Neuronal stem cell (in vitro differentiated cells): ENCODE measurements at regions not wholly inside any gene's neighbourhood (a gene's known extent, or its start where the extent isn't known, plus 50 kb on each side); places are given as distances from the start of the nearest gene placed in this dataset.

Experiments
- DNase-seq: peaks from one replicate; pipeline ENCODE4 v3.0.0-alpha.2; 2013; ENCODE audit warnings: low spot score
- H2AFZ ChIP-seq: one replicate; pipeline ENCODE4 v1.6.1; 2013; ENCODE audit warnings: mild to moderate bottlenecking, low read length, inconsistent platforms
- H2AK5ac ChIP-seq: 2 replicates; pipeline ENCODE4 v1.6.1; 2013; ENCODE audit warnings: low read depth, mild to moderate bottlenecking, inconsistent platforms, low read length, moderate library complexity, mixed read lengths
- H2BK120ac ChIP-seq: 2 replicates; pipeline ENCODE4 v1.6.1; 2013; ENCODE audit warnings: low read depth, mild to moderate bottlenecking, inconsistent platforms, low read length, moderate library complexity, mixed read lengths
- H2BK12ac ChIP-seq: one replicate; pipeline ENCODE4 v1.6.1; 2013; ENCODE audit warnings: low read length, inconsistent platforms
- H2BK15ac ChIP-seq: 2 replicates; pipeline ENCODE4 v1.6.1; 2013; ENCODE audit warnings: mild to moderate bottlenecking, low read length, inconsistent platforms, mixed read lengths
- H2BK5ac ChIP-seq: one replicate; pipeline ENCODE4 v1.6.1; 2013; ENCODE audit warnings: inconsistent platforms, mild to moderate bottlenecking, low read length, moderate library complexity
- H3K14ac ChIP-seq: one replicate; pipeline ENCODE4 v1.6.1; 2013; ENCODE audit warnings: low read length, inconsistent platforms
- H3K18ac ChIP-seq: 2 replicates; pipeline ENCODE4 v1.6.1; 2013; ENCODE audit warnings: low read length, inconsistent platforms
- H3K23ac ChIP-seq: 2 replicates; pipeline ENCODE4 v1.6.1; 2013; ENCODE audit warnings: low read depth, mild to moderate bottlenecking, mixed read lengths, low read length, inconsistent platforms; ENCODE audit not compliant: poor library complexity
- H3K27ac ChIP-seq: replicated peaks from 3 replicates; pipeline ENCODE4 v1.5.1; 2013; ENCODE audit warnings: low read length, inconsistent platforms
- H3K27me3 ChIP-seq, 3 experiments: 2 replicates each; pipeline ENCODE4 v1.6.1; 2013; ENCODE audit warnings: low read length in 3 of 3, mild to moderate bottlenecking in 2 of 3, inconsistent platforms in 1 of 3, low read depth in 1 of 3, mixed read lengths in 1 of 3, moderate library complexity in 1 of 3; ENCODE audit not compliant: control insufficient read depth in 3 of 3, insufficient read depth in 3 of 3
- H3K36me3 ChIP-seq, 2 donors: replicated peaks in 1 of 2; 2 replicates each; pipeline ENCODE4 v1.6.1; 2013; ENCODE audit warnings: low read length in 2 of 2; ENCODE audit not compliant: control insufficient read depth in 2 of 2, insufficient read depth in 2 of 2
- H3K4ac ChIP-seq: 2 replicates; pipeline ENCODE4 v1.6.1; 2013; ENCODE audit warnings: inconsistent platforms, mild to moderate bottlenecking, low read length, moderate library complexity
- H3K4me1 ChIP-seq, 2 donors: 1 replicate in 1 of 2; 2 replicates in 1 of 2; pipeline ENCODE4 v1.6.1; 2013; ENCODE audit warnings: low read length in 2 of 2, low read depth in 1 of 2; ENCODE audit not compliant: control insufficient read depth in 2 of 2, insufficient read depth in 1 of 2
- H3K4me2 ChIP-seq: one replicate; pipeline ENCODE4 v1.6.1; 2013; ENCODE audit warnings: mild to moderate bottlenecking, low read length, inconsistent platforms; ENCODE audit not compliant: insufficient read depth, poor library complexity, severe bottlenecking
- H3K4me3 ChIP-seq, 2 donors: 2 replicates each; pipeline ENCODE4 v1.5.1; 2013; ENCODE audit warnings: low read length in 2 of 2, mild to moderate bottlenecking in 2 of 2, inconsistent platforms in 1 of 2, moderate library complexity in 1 of 2
- H3K79me1 ChIP-seq: one replicate; pipeline ENCODE4 v1.6.1; 2013; ENCODE audit warnings: low read depth, mild to moderate bottlenecking, inconsistent platforms, low read length, moderate library complexity
- H3K9ac ChIP-seq: one replicate; pipeline ENCODE4 v1.6.1; 2013; ENCODE audit warnings: mild to moderate bottlenecking, low read depth, low read length, inconsistent platforms; ENCODE audit not compliant: poor library complexity
- H3K9me3 ChIP-seq, 2 donors: replicated peaks in 1 of 2; 2 replicates each; pipeline versions ENCODE3 to v1.6.1; 2013; ENCODE audit warnings: low read length in 2 of 2, mild to moderate bottlenecking in 2 of 2, inconsistent platforms in 1 of 2, low read depth in 1 of 2, mixed read lengths in 1 of 2, moderate library complexity in 1 of 2; ENCODE audit not compliant: control insufficient read depth in 2 of 2, insufficient read depth in 1 of 2
- H4K8ac ChIP-seq: one replicate; pipeline ENCODE4 v1.6.1; 2013; ENCODE audit warnings: low read depth, mild to moderate bottlenecking, inconsistent platforms, low read length, moderate library complexity
- H4K91ac ChIP-seq: one replicate; pipeline ENCODE4 v1.6.1; 2013; ENCODE audit warnings: low read length, low read depth, mild to moderate bottlenecking, inconsistent platforms; ENCODE audit not compliant: poor library complexity
- WGBS, 2 donors: extraction: QIAGEN DNeasy Blood & Tissue Kit; methylation state at CpG; one replicate each; pipeline ENCODE4 v1.1.7; 2013; ENCODE audit warnings: missing lambda C conversion rate in 2 of 2, mixed read lengths in 1 of 2; ENCODE audit not compliant: insufficient read length in 2 of 2, insufficient replicate concordance in 1 of 2; ENCODE audit errors: extremely low coverage in 2 of 2; 5-methylcytosine and 5-hydroxymethylcytosine counted together

DNA sequence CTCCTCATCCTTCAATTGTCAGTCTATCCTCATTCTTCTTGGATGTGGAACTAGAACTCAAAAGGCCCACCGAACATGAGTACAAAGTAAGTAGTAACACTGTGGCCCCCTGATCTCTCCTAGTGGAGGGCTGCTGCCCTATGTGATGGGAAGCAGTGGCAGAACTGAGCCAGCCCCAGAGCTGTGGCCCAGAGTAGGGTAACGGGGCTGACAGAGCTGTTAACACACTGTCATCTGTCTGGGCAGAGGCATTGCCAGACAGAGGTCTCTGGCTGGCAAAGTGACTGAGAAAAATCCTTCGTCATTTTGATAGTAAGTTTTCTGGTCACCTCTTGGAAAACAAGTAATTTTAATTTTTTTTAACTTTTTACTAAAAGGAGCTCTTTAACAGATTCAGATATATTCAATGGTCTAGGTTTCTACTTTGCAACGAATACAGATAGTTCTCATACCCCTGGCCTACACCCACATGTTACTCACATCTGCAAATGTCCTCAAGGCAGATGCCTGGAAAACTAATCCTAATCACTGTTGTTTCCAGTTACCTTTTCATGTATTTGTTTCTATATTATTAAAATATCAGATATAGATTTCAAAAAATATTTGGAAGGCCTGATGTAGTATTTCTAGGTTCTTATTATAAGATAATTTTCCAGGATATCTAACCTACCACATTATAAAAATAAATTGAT lies 588.7 kb downstream of the CPS1 start:
- Histone ChIP-seq H3K4me1 (no peaks in the 10 kb centered on the region), H4K91ac (no peak overlapping the region), H2AK5ac (no peak overlapping the region), H3K9ac (no peak overlapping the region), H3K79me1 (no peaks in the 10 kb centered on the region), H3K4me3 (no peak overlapping the region), H2BK120ac (no peak overlapping the region), H3K36me3 (no peaks in the 10 kb centered on the region), H3K14ac (no peak overlapping the region), H2AFZ (no peak overlapping the region), H3K27ac (no peak overlapping the region), H3K4ac (no peak overlapping the region), H3K9me3 (no peaks in the 10 kb centered on the region), H2BK5ac (no peak overlapping the region), H3K27me3 (no peaks in the 10 kb centered on the region), H2BK15ac (no peak overlapping the region), H3K4me2 (no peak overlapping the region), H4K8ac (no peak overlapping the region), H3K18ac (no peak overlapping the region), H3K23ac (no peak overlapping the region), H2BK12ac (no peak overlapping the region)
- no CpG with 5 or more reads among the region's 4 CpGs for WGBS, 2 donors
- DNase-seq: no peak

- H3K36me3 ChIP-seq: no peaks in the 10 kb centered on the region
These were observed 593.3 kb downstream of the CPS1 start for GRCh38 chr2:211149731-211150130.

GRCh38 chr2:211157211-211157610 lies 600.8 kb downstream of the CPS1 start:
- no peak overlapping the region for H3K4me2 ChIP-seq
- H3K79me1 ChIP-seq: no peaks in the 10 kb centered on the region
- no peaks in the 10 kb centered on the region for H3K4me1 ChIP-seq
- H2BK120ac ChIP-seq: no peak overlapping the region
- H3K9ac ChIP-seq: no peak overlapping the region
- no peak overlapping the region for H2AK5ac ChIP-seq
- H3K9me3 ChIP-seq: no peaks in the 10 kb centered on the region
- H2BK12ac ChIP-seq: no peak overlapping the region
- H4K8ac ChIP-seq: no peak overlapping the region
- no peak overlapping the region for H2BK5ac ChIP-seq
- no peak overlapping the region for H2BK15ac ChIP-seq
- no peak overlapping the region for H3K14ac ChIP-seq
- H4K91ac ChIP-seq: no peak overlapping the region
- no peaks in the 10 kb centered on the region for H3K36me3 ChIP-seq
- no peak overlapping the region for H3K4me3 ChIP-seq
- H2AFZ ChIP-seq: no peak overlapping the region
- H3K27me3 ChIP-seq: no peaks in the 10 kb centered on the region
- no peak overlapping the region for H3K4ac ChIP-seq
- H3K23ac ChIP-seq: no peak overlapping the region
- H3K27ac ChIP-seq: no peak overlapping the region
- no peak for DNase-seq
- H3K18ac ChIP-seq: no peak overlapping the region

More at GRCh38 chr2:211149731-211150130, 593.3 kb downstream of the CPS1 start:
- Histone ChIP-seq H3K4me2 (no peak overlapping the region), H2AFZ (no peak overlapping the region), H3K23ac (no peak overlapping the region), H3K14ac (no peak overlapping the region), H3K18ac (no peak overlapping the region), H3K4me1 (no peaks in the 10 kb centered on the region), H3K4me3 (no peak overlapping the region), H3K79me1 (no peaks in the 10 kb centered on the region), H4K8ac (no peak overlapping the region), H2BK5ac (no peak overlapping the region), H3K9me3 (no peaks in the 10 kb centered on the region), H3K27ac (no peak overlapping the region), H3K9ac (no peak overlapping the region), H2AK5ac (no peak overlapping the region), H2BK120ac (no peak overlapping the region), H4K91ac (no peak overlapping the region), H2BK12ac (no peak overlapping the region), H3K27me3 (no peaks in the 10 kb centered on the region), H3K4ac (no peak overlapping the region), H2BK15ac (no peak overlapping the region)
- DNase-seq: no peak
- WGBS, 2 donors: no CpG with 5 or more reads among the region's 3 CpGs

GRCh38 chr2:211157856-211158463 lies 601.6 kb downstream of the CPS1 start:
- H2BK15ac ChIP-seq: no peak overlapping the region
- H2BK12ac ChIP-seq: no peak overlapping the region
- no CpG with 5 or more reads among the region's 5 CpGs for whole genome bisulfite sequencing, 2 donors

More at GRCh38 chr2:211157856-211158463, 601.6 kb downstream of the CPS1 start:
- peak; percentile 73 for DNase-seq
- Histone ChIP-seq H3K9me3 (no peaks in the 10 kb centered on the region), H2BK5ac (no peak overlapping the region), H3K18ac (no peak overlapping the region), H3K79me1 (no peaks in the 10 kb centered on the region), H4K91ac (no peak overlapping the region), H3K36me3 (no peaks in the 10 kb centered on the region), H3K27ac (no peak overlapping the region), H3K14ac (no peak overlapping the region), H3K4me2 (no peak overlapping the region), H3K9ac (no peak overlapping the region), H2AFZ (no peak overlapping the region), H3K4me3 (no peak overlapping the region), H3K4ac (no peak overlapping the region), H4K8ac (no peak overlapping the region), H3K27me3 (no peaks in the 10 kb centered on the region), H2AK5ac (no peak overlapping the region), H3K4me1 (no peaks in the 10 kb centered on the region), H2BK120ac (no peak overlapping the region), H3K23ac (no peak overlapping the region)
